PC-3 (cell line): ENCODE measurements at regions not wholly inside any gene's neighbourhood (a gene's known extent, or its start where the extent isn't known, plus 50 kb on each side); places are given as distances from the start of the nearest gene placed in this dataset.
"Not testable (repeated sequence)": the region's sequence is repeated elsewhere in the genome, so short reads cannot be mapped to it uniquely, and the experiment has no call there.

ENCODE experiments used
- ATAC-seq: fragments of 200-7000 bp; cut with Tn5 transposase; 2 replicates; pipeline ENCODE4 v1.9.1; 2020; ENCODE audit warnings: mild to moderate bottlenecking, moderate library complexity
- BruUV-seq: library from RNA; stranded (reverse); fragments of 400-500 nt; replicated peaks from 2 replicates; lab custom pipeline; 2021; lab: Mats Ljungman, UMichigan
- CTCF ChIA-PET: fragments of 300-600 bp; sonication (Branson Sonifier 250); formaldehyde crosslinking; loops from one replicate; lab custom pipeline; 2022; ENCODE audit warnings: antibody characterized with exemption; lab: Charles Lee
- POLR2A ChIA-PET: fragments of 300-600 bp; sonication (Branson Sonifier 250); formaldehyde crosslinking; loops from one replicate; lab custom pipeline; 2022; ENCODE audit warnings: antibody characterized with exemption; ENCODE audit not compliant: unreplicated experiment; lab: Charles Lee
- DNase-seq: peaks from one replicate; pipeline ENCODE4 v3.0.0-alpha.2; 2015
- H2AFZ ChIP-seq: fragments of 300-600 bp; sonication (generic); 2 replicates; pipeline ENCODE4 v1.6.0; 2016; ENCODE audit warnings: antibody characterized with exemption, low read length
- H3F3A ChIP-seq: fragments of 300-600 bp; sonication (generic); one replicate; pipeline ENCODE4 v1.6.0; 2017; ENCODE audit warnings: antibody characterized with exemption, low read length, control low read depth, mild to moderate bottlenecking; ENCODE audit not compliant: unreplicated experiment
- H3K27ac ChIP-seq: fragments of 300-600 bp; sonication (generic); 2 replicates; pipeline ENCODE4 v1.5.1; 2016; ENCODE audit warnings: mild to moderate bottlenecking, low read length
- H3K27me3 ChIP-seq: fragments of 300-600 bp; sonication (generic); 2 replicates; pipeline ENCODE4 v1.6.1; 2016; ENCODE audit warnings: low read length, mixed read lengths
- H3K36me3 ChIP-seq: fragments of 300-600 bp; sonication (generic); 2 replicates; pipeline ENCODE4 v1.6.1; 2016; ENCODE audit warnings: low read depth, mixed run types, low read length, mixed read lengths
- H3K4me1 ChIP-seq: fragments of 300-600 bp; sonication (generic); 2 replicates; pipeline ENCODE4 v1.5.1; 2016; ENCODE audit warnings: low read length; ENCODE audit not compliant: insufficient read depth
- H3K4me2 ChIP-seq: fragments of 300-600 bp; sonication (generic); 2 replicates; pipeline ENCODE4 v1.6.0; 2016; ENCODE audit warnings: low read length
- H3K4me3 ChIP-seq: fragments of 300-600 bp; sonication (generic); 2 replicates; pipeline ENCODE4 v1.5.1; 2016; ENCODE audit warnings: mild to moderate bottlenecking, low read length, mixed read lengths
- H3K79me2 ChIP-seq: fragments of 300-600 bp; sonication (generic); 2 replicates; pipeline ENCODE4 v1.6.1; 2017; ENCODE audit warnings: low read length, mixed read lengths
- H3K9ac ChIP-seq: fragments of 300-600 bp; sonication (generic); 2 replicates; pipeline ENCODE4 v1.6.0; 2016; ENCODE audit warnings: mild to moderate bottlenecking, low read length
- H3K9me2 ChIP-seq: fragments of 300-600 bp; sonication (generic); replicated peaks from 2 replicates; pipeline ENCODE4 v1.6.1; 2016; ENCODE audit warnings: mixed run types, low read length, mixed read lengths
- H3K9me3 ChIP-seq: fragments of 300-600 bp; sonication (generic); 2 replicates; pipeline ENCODE4 v1.6.1; 2016; ENCODE audit warnings: low read length, mixed read lengths
- H4K20me1 ChIP-seq: fragments of 300-600 bp; sonication (generic); 2 replicates; pipeline ENCODE4 v1.6.1; 2016; ENCODE audit warnings: low read length, mixed read lengths
- EZH2 ChIP-seq: fragments of 300-600 bp; sonication (generic); IDR thresholded peaks from one replicate; pipeline ENCODE4 v1.6.1; 2017; ENCODE audit warnings: antibody characterized with exemption, mild to moderate bottlenecking, low read length; ENCODE audit not compliant: unreplicated experiment
- EZH2phosphoT487 ChIP-seq: fragments of 300-600 bp; sonication (generic); IDR thresholded peaks from 2 replicates; pipeline ENCODE4 v1.6.1; 2018; ENCODE audit warnings: mild to moderate bottlenecking, antibody characterized with exemption, low read length, borderline replicate concordance
- intact Hi-C: fragments of 100-400 bp; cut with micrococcal nuclease; formaldehyde crosslinking; loops from 2 replicates; pipeline ENCODE4 v1.9.0; 2023
- TF ChIP-seq, protein P1 (sequence below): fragments of 300-600 bp; sonication (generic); conservative IDR thresholded peaks from 2 replicates; pipeline ENCODE4 v1.5.1; 2017; ENCODE audit warnings: antibody characterized with exemption, low read depth, mild to moderate bottlenecking, low read length

GRCh38 chr4:69344786-69345185, 64.5 kb downstream of the UGT2B28 start:
- intact Hi-C loops, H3K9ac ChIP-seq, BruUV-seq, H3K4me3 ChIP-seq, H3K27ac ChIP-seq, H3F3A ChIP-seq, H3K79me2 ChIP-seq, H3K9me2 ChIP-seq, CTCF ChIA-PET, H3K27me3 ChIP-seq, ATAC-seq, H3K4me1 ChIP-seq, H4K20me1 ChIP-seq, H3K36me3 ChIP-seq, H2AFZ ChIP-seq, H3K4me2 ChIP-seq, POLR2A ChIA-PET, DNase-seq, H3K9me3 ChIP-seq: not testable (repeated sequence)

DNA sequence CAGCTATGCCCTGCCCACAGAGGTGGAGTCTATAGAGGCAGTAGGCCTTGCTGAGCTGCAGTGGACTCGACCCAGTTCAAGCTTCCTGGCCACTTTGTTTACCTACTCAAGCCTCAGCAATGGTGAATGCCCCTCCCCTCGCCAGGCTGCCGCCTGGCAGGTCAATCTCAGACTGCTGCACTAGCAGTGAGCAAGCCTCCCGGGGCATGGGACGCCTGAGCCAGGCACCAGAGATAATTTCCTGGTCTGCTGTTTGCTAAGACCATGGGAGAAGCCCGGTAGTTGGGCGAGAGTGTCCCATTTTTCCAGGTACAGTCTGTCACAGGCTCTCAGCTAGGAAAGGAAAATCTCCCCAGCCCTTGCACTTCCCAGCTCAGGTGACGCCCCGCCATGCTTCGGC, 68.5 kb downstream of the UGT2B28 start:
- H3K4me3 ChIP-seq, H3F3A ChIP-seq, BruUV-seq, H4K20me1 ChIP-seq, H3K27ac ChIP-seq, H3K9me3 ChIP-seq, CTCF ChIA-PET, H2AFZ ChIP-seq, H3K79me2 ChIP-seq, DNase-seq, H3K9me2 ChIP-seq, ATAC-seq, H3K36me3 ChIP-seq, intact Hi-C loops, H3K9ac ChIP-seq, H3K4me1 ChIP-seq, H3K27me3 ChIP-seq, POLR2A ChIA-PET, H3K4me2 ChIP-seq: not testable (repeated sequence)

- Histone ChIP-seq H3K9me2 (no peaks in the 10 kb centered on the region), H3K27ac (no peak overlapping the region), H3K79me2 (no peaks in the 10 kb centered on the region), H3K4me2 (no peak overlapping the region), H3K9ac (no peak overlapping the region), H4K20me1 (no peaks in the 10 kb centered on the region), H3K27me3 (no peaks in the 10 kb centered on the region), H3K36me3 (no peaks in the 10 kb centered on the region), H3K4me3 (no peak overlapping the region), H2AFZ (no peak overlapping the region), H3F3A (no peaks in the 10 kb centered on the region), H3K9me3 (no peaks in the 10 kb centered on the region), H3K4me1 (no peaks in the 10 kb centered on the region)
- DNase-seq (no peak), ATAC-seq (no peak)
- TF ChIP-seq, protein P1, sequence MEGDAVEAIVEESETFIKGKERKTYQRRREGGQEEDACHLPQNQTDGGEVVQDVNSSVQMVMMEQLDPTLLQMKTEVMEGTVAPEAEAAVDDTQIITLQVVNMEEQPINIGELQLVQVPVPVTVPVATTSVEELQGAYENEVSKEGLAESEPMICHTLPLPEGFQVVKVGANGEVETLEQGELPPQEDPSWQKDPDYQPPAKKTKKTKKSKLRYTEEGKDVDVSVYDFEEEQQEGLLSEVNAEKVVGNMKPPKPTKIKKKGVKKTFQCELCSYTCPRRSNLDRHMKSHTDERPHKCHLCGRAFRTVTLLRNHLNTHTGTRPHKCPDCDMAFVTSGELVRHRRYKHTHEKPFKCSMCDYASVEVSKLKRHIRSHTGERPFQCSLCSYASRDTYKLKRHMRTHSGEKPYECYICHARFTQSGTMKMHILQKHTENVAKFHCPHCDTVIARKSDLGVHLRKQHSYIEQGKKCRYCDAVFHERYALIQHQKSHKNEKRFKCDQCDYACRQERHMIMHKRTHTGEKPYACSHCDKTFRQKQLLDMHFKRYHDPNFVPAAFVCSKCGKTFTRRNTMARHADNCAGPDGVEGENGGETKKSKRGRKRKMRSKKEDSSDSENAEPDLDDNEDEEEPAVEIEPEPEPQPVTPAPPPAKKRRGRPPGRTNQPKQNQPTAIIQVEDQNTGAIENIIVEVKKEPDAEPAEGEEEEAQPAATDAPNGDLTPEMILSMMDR: no peak
- no peak for TF ChIP-seq EZH2phosphoT487
- TF ChIP-seq EZH2: no peak
- ChIA-PET POLR2A (no interaction called here), CTCF (no interaction called here)
- no TSS peak for BruUV-seq
- intact Hi-C loops: no loop called here
Measured at GRCh38 chr4:69360271-69360670, 80.0 kb downstream of the UGT2B28 start.

DNA sequence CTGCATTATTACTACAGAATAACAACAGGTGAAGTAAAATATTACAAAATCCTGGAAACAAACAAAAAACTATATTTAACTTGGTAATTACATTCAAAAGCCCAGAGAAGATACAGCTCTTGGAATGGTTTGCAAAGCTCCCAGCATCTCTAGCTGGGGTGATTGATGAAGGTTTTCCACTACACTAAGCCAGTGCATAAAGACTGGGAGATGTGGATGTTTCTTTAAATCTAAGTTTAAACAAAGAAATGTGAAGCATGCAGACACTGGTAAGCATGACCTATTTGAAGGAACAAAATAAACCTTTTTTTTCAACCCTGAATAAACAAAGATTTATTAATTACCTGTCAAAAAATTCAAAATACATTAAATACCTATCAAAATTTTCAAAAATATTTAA, 80.5 kb downstream of the UGT2B28 start:
- H3K79me2 ChIP-seq, ATAC-seq, H3K9me3 ChIP-seq, CTCF ChIA-PET, H3K27ac ChIP-seq, BruUV-seq, H3K36me3 ChIP-seq, H3K9ac ChIP-seq, H3K27me3 ChIP-seq, H3K4me3 ChIP-seq, DNase-seq, H4K20me1 ChIP-seq, POLR2A ChIA-PET, H2AFZ ChIP-seq, intact Hi-C loops, H3K4me1 ChIP-seq, H3K9me2 ChIP-seq, H3K4me2 ChIP-seq, H3F3A ChIP-seq: not testable (repeated sequence)
